Fibroblast of skin of scalp (primary cell): ENCODE measurements at regions not wholly inside any gene's neighbourhood (a gene's known extent, or its start where the extent isn't known, plus 50 kb on each side); places are given as distances from the start of the nearest gene placed in this dataset.
A peak's percentile ranks its signal among the peaks of the same experiment; 100 is the strongest.
"Not testable (repeated sequence)": the region's sequence is repeated elsewhere in the genome, so short reads cannot be mapped to it uniquely, and the experiment has no call there.

Experiments used
- DNase-seq: peaks from one replicate; pipeline ENCODE4 v3.0.0-alpha.2; 2013

DNA sequence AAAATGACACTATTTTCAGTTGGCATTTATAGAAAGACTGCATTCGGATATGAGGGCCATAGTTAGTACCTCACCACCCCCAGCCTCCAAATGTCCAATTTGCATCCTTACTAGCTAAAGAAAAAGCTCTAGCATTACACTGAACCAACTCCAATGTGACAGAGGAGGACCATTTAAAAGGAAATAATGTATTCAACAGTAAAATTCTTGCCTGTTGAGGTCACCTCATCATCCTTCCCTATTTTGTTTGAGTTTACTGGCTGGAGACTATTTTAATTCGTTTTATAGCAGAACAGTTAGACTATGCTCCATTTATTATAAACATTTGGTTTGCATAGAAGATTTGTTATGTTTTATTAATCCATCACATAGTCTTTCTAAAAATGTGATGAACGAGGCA is 88.2 kb upstream of the PPARGC1A start:
- DNase-seq: peak; percentile 26

GRCh38 chr4:23976423-23976822 is 86.6 kb upstream of the PPARGC1A start:
- no peak for DNase-seq

- DNase-seq: no peak
Measured at GRCh38 chr4:23973308-23973855, 83.5 kb upstream of the PPARGC1A start.

- DNase-seq: no peak
Measured at GRCh38 chr4:23972805-23973204, 83.0 kb upstream of the PPARGC1A start.

DNA sequence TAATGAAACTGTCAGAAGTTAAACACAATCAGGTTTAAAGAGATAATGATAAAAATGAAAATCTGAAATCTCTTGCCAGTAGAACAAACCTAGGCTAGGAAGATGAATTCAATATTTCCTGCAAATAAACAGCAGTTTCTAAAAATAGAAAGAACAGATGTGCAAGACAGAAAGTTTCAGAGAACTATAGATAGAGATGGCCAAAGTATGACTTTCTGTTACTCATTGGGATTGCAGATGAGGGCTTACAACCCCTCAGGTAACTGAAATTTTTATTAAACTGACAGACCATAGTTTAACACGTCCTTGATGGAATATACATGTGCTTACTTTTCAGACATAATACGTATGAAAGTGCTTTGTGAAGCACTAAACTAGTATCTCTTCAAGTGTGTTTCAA is 82.3 kb upstream of the PPARGC1A start:
- DNase-seq: no peak

DNA sequence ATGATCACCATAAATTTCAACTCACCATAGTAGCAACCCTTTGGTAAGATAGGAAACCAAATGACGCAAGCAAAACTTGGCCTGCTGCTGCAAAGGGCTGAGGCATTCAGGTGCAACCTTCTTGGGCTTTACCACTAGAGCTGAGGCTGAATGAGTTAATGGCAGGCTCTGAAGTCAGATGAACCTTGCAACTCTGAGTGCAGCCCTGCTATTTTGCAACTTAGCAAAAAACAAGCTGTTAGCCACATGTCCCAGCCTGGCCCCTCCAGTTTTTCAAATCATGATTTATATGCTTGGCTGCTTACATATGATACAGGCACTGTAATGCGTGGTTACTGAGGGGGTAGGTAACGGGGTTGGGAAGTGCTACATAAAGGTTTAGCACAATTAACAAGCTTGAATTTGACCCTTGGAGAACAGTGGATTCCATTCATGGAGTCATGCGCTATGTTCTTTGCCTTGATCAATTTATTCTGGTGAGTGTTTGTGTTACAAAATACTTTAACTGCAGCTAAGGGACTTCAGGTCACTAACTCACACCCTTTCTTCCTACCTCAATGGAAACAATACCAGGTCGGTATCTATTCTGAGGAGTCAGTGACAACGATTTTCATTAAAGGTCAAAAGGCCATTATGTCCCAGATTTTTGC is 80.5 kb upstream of the PPARGC1A start:
- no peak for DNase-seq

- peak; percentile 54 for DNase-seq
Measured at GRCh38 chr4:23969635-23970145, 79.8 kb upstream of the PPARGC1A start.

DNA sequence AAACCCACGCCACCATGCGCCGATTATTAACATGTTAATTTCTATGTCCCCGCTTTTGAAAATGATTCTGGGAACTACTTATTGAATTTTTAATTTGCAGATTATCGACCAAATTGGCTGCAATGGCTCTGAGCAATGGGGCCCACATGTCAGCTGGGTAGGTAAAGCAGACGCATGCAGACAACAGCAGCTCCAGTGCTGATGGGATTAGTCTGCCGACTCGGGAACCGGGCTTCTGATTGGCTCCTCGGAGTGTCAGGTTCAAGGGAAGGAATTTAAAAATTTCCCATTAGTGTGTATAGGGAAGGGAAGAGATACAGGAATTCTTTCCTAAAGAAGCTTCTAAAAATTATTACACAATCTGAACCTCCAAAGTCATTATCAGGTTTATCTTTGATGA is 77.4 kb upstream of the PPARGC1A start:
- no peak for DNase-seq

DNA sequence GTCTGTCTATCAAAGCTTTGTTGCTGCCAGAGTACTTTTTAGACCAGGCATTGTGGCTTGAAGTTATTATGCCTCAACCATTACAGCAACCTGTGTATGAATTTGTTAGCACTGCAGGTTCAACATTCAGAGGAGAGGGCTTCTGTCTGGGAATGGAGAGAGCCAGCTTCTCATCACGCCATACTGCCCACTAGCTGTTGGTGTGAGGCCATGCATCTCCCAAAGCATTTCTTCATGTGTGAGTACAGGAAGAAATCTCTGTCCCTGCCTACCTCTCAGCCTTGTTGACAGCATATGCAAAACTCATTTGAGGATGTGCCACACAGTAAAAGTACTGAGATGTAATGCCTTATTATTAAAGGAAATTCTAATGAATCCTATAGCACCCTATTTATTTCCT is 76.9 kb upstream of the PPARGC1A start:
- DNase-seq: no peak

DNA sequence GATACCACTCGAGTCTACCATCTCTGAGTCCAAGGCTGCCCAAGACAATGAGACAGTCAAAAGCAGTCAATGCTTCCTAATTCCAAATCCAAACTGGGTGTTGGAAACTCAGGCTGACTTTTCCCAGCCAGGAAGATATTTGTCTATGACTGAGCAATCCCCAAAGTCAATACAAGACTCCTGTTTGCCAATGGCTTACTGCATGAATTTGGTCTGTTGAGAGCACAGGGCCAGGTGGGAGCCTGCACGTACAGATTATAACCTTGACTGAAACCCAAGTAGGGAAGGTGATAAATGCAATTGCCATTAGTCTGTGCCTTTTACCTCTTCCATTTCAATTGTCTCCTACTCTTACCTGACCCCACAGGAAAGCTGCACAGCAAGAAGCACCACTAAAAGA is 72.6 kb upstream of the PPARGC1A start:
- DNase-seq: no peak

GRCh38 chr4:23961395-23961794 is 71.5 kb upstream of the PPARGC1A start:
- not testable (repeated sequence) for DNase-seq

GRCh38 chr4:23959396-23960148 is 69.7 kb upstream of the PPARGC1A start:
- no peak for DNase-seq

- no peak for DNase-seq
Measured at GRCh38 chr4:23958749-23959148, 68.9 kb upstream of the PPARGC1A start.

DNA sequence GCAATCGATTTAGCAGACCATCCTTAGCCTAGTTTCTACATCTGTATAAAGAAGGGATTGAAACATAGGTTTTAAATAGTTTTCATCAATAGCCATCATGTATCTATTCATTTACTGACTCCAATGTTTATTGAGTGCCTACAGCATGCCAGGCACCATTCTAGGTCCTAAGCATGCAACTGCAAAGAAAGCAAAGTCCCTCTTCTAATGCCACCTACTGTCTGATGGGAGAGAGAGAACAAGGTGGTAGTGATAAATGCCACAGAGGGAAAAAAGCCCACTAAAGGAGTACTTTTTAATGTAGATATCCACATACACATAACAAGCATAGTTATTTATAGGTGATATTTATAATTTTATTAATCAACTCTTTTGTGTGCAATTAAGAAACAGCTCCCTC is 67.6 kb upstream of the PPARGC1A start:
- DNase-seq: no peak

- peak; percentile 24 for DNase-seq
Measured at GRCh38 chr4:23956601-23957364, 66.9 kb upstream of the PPARGC1A start.

DNA sequence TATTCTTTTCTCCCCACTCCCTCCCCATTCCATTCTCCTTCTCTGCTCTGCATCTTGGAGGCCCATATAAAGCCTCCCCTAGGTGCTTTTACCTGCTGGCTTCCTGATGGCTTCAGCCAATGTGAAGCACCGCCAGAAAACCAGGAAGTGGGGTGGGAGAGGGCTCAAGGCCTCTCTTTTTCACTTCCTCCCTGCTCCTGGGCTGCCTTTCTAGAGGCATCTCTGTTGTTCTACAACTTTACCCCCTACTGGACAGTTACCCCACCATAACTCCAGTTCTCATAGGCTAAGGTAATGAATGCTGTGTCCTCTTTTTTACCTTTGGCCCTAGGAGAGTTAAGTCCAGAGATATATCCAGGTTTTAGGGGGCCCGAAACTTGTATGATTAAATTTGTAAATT is 62.4 kb upstream of the PPARGC1A start:
- no peak for DNase-seq

GRCh38 chr4:23947826-23948225 is 58.0 kb upstream of the PPARGC1A start:
- DNase-seq: no peak

DNA sequence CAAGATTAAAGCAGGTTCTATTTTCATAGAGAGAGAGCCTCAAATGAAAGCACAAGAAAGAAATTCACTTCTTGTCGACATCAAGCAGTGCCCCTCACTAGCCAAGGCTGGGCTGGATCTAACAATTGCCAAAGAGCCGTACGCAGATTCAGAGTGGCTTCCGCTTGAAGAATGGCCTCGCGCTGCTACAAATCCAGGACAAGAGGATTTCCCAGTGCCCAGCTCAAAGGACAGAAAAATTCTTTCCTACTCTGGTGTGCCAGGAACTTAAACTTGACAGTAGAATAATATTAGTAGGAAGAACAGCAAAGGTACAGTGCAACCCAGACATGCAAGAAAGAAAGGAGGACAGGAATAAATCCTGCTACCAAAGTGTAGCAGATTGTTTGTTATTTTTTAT is 56.5 kb upstream of the PPARGC1A start:
- DNase-seq: no peak

DNA sequence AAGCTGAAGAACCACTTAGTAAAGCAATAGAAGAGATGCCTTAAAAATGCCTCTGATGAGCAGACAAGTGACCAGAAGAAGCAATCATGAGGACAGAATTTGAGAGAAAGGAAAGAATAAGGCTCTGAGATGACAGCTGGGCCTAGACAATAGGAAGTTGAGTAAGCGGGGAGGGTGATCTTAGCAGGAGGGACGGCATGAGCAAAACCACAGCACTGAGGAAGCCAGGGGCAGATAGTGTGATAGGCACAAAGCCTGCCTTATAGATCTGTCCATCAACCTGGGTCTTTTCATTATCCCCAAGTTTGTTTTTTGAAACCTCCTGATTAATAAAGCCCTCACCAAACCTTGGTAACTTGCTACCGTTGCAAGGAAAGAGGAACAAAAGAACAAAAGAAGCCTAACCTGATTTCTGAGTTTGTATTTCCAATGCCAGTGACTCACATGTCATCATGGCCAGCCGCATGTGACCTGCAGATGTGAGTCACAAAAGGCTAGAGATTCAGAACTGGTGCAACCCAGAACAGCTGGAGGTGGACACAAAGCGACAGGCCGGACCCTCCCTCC is 55.7 kb upstream of the PPARGC1A start:
- peak; percentile 59 for DNase-seq

- not testable (repeated sequence) for DNase-seq
Measured at GRCh38 chr4:23944556-23944955, 54.7 kb upstream of the PPARGC1A start.

DNA sequence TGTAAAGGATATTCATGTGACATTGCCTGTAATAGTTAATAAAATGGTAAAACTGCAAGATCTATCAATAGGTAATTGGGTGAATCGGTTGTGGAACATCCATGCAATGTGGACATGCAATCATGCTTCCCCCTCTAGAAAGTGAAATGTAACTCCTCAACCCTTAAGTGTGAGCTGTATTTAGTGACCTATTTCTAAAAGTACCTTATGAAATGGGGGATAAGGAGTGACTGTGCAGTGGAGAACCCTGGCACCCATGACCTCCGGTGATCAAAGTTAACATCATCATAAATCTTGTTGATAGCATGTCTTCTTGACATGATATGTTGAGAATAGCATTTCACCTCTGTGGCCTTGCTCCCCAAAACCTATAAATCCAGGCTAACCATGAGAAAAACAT is 53.6 kb upstream of the PPARGC1A start:
- no peak for DNase-seq

DNA sequence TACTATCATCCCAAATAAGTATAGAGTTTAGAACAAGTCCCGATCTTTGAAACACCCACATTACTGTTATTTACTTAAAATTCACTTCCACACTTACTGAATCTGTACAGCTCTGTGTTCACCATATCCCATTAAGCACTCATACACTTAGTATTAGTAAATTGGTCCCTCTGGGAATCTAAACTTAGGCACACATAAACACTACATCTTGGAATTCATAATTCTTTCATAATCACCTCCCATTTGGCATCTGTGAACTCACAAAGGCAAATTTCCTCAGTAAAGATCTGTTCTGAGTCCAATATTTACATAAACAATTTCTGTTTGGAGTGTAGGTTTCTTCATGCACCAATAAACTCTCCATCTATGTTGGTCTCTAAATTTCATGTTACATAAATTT is 52.6 kb upstream of the PPARGC1A start:
- no peak for DNase-seq
